ENCODE measurements at regions not wholly inside any gene's neighbourhood (a gene's known extent, or its start where the extent isn't known, plus 50 kb on each side); places are given as distances from the start of the nearest gene placed in this dataset.
"Not testable (repeated sequence)": the region's sequence is repeated elsewhere in the genome, so short reads cannot be mapped to it uniquely, and the experiment has no call there.

DNA sequence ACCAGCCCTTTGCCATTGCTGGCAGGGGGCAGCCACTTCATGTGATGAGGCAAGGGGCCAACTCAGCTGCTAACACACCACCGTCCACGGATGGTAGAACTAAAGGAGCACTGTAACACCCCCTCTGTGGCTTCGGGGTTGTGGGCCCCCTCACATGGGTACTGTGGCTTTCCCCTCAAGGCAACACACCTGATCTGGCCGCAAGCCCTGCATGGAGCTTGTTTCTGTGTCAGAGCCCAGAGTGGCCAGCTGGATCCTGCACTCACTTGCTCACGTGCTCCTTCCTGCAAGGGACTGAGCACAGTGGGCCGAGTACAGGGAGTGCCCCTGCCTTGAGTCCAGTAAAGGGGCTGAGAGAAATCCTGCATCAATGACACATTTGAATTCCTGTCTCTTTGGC, 507.4 kb upstream of the SMC2 start:
- ChIA-PET CTCF (no interaction called here), POLR2A (no interaction called here)
- no peaks in the 10 kb centered on the region for H3K4me1 ChIP-seq (ENCODE audit: control insufficient read depth, insufficient read depth, low read length)
- no peak overlapping the region for H3K4me3 ChIP-seq (ENCODE audit: low read depth, low read length)
- H3K27ac ChIP-seq (ENCODE audit: extremely low read depth, low read depth, low read length), result no peak overlapping the region
- H3K9me3 ChIP-seq (ENCODE audit: control insufficient read depth, insufficient read depth, low read depth, low read length), result no peaks in the 10 kb centered on the region
- no peak for TF ChIP-seq ZNF335 (tag by site-specific recombination; conservative IDR thresholded peaks at IDR 0.05)
- TF ChIP-seq, protein P1, sequence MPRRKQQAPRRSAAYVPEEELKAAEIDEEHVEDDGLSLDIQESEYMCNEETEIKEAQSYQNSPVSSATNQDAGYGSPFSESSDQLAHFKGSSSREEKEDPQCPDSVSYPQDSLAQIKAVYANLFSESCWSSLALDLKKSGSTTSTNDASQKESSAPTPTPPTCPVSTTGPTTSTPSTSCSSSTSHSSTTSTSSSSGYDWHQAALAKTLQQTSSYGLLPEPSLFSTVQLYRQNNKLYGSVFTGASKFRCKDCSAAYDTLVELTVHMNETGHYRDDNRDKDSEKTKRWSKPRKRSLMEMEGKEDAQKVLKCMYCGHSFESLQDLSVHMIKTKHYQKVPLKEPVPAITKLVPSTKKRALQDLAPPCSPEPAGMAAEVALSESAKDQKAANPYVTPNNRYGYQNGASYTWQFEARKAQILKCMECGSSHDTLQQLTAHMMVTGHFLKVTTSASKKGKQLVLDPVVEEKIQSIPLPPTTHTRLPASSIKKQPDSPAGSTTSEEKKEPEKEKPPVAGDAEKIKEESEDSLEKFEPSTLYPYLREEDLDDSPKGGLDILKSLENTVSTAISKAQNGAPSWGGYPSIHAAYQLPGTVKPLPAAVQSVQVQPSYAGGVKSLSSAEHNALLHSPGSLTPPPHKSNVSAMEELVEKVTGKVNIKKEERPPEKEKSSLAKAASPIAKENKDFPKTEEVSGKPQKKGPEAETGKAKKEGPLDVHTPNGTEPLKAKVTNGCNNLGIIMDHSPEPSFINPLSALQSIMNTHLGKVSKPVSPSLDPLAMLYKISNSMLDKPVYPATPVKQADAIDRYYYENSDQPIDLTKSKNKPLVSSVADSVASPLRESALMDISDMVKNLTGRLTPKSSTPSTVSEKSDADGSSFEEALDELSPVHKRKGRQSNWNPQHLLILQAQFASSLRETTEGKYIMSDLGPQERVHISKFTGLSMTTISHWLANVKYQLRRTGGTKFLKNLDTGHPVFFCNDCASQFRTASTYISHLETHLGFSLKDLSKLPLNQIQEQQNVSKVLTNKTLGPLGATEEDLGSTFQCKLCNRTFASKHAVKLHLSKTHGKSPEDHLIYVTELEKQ (tag by site-specific recombination; IDR thresholded peaks at IDR 0.05; ENCODE audit: borderline replicate concordance), result no peak
- H3K36me3 ChIP-seq (ENCODE audit: control insufficient read depth in 2 of 2, insufficient read depth in 1 of 2, low read length in 2 of 2), result no peaks in the 10 kb centered on the region

DNA sequence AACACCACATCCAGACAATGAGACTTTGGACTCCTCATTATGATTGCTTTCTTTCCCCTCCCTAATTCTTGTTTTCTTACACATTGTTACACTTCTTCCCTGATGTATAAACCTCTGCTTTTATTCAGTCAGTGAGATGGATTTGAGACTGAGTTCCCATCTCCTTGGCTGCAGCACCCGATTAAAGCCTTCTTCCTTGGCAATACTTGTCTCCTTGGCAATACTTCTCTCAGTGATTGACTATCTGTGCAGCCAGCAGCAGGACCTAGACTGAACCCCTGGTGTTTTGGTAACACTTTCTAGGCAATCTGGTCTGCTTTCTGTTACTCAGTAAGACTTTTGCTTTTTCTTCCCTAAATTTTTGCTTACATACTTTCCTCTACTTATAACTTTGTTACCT, 492.8 kb upstream of the SMC2 start:
- H3K4me3 ChIP-seq (ENCODE audit: low read depth, low read length), result no peak overlapping the region
- ChIA-PET CTCF (interaction anchor here (0.6 kb wide), 1 partner anchor 669 kb away, joined by 4 read pairs; no protein-coding TSS in a partner anchor), POLR2A (no interaction called here)
- H3K36me3 ChIP-seq (ENCODE audit: control insufficient read depth in 2 of 2, insufficient read depth in 1 of 2, low read length in 2 of 2), result no peaks in the 10 kb centered on the region
- H3K4me1 ChIP-seq (ENCODE audit: control insufficient read depth, insufficient read depth, low read length), result no peaks in the 10 kb centered on the region
- no peaks in the 10 kb centered on the region for H3K9me3 ChIP-seq (ENCODE audit: control insufficient read depth, insufficient read depth, low read depth, low read length)
- TF ChIP-seq FEZF1 (tag by site-specific recombination; IDR thresholded peaks at IDR 0.05), result no peak
- no peak for TF ChIP-seq ZNF670 (tag by site-specific recombination; IDR thresholded peaks at IDR 0.05; ENCODE audit: low read depth)
- TF ChIP-seq, protein P2, sequence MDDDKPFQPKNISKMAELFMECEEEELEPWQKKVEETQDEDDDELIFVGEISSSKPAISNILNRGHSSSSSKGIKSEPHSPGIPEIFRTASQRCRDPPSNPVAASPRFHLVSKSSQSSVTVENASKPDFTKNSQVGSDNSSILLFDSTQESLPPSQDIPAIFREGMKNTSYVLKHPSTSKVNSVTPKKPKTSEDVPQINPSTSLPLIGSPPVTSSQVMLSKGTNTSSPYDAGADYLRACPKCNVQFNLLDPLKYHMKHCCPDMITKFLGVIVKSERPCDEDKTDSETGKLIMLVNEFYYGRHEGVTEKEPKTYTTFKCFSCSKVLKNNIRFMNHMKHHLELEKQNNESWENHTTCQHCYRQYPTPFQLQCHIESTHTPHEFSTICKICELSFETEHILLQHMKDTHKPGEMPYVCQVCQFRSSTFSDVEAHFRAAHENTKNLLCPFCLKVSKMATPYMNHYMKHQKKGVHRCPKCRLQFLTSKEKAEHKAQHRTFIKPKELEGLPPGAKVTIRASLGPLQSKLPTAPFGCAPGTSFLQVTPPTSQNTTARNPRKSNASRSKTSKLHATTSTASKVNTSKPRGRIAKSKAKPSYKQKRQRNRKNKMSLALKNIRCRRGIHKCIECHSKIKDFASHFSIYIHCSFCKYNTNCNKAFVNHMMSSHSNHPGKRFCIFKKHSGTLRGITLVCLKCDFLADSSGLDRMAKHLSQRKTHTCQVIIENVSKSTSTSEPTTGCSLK (tag by site-specific recombination; IDR thresholded peaks at IDR 0.05), result no peak
- TF ChIP-seq ZNF266 (tag by site-specific recombination; IDR thresholded peaks at IDR 0.05; ENCODE audit: low read depth), result no peak
- no peak for TF ChIP-seq GLIS2 (tag by site-specific recombination; IDR thresholded peaks at IDR 0.05)
- no peak for TF ChIP-seq ZNF175 (tag by site-specific recombination; IDR thresholded peaks at IDR 0.05)
- TF ChIP-seq PRDM1 (tag by site-specific recombination; IDR thresholded peaks at IDR 0.05), result no peak
- TF ChIP-seq ZNF544 (tag by site-specific recombination; IDR thresholded peaks at IDR 0.05), result no peak
- no peak for TF ChIP-seq ZNF394 (tag by site-specific recombination; IDR thresholded peaks at IDR 0.05; ENCODE audit: borderline replicate concordance)
- no peak for TF ChIP-seq ZNF138 (tag by site-specific recombination; IDR thresholded peaks at IDR 0.05; ENCODE audit: borderline replicate concordance)
- TF ChIP-seq, protein P3, sequence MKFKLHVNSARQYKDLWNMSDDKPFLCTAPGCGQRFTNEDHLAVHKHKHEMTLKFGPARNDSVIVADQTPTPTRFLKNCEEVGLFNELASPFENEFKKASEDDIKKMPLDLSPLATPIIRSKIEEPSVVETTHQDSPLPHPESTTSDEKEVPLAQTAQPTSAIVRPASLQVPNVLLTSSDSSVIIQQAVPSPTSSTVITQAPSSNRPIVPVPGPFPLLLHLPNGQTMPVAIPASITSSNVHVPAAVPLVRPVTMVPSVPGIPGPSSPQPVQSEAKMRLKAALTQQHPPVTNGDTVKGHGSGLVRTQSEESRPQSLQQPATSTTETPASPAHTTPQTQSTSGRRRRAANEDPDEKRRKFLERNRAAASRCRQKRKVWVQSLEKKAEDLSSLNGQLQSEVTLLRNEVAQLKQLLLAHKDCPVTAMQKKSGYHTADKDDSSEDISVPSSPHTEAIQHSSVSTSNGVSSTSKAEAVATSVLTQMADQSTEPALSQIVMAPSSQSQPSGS (tag by site-specific recombination; IDR thresholded peaks at IDR 0.05; ENCODE audit: low read depth), result no peak
- no peak for TF ChIP-seq ZNF530 (tag by site-specific recombination; IDR thresholded peaks at IDR 0.05; ENCODE audit: low read depth)
- TF ChIP-seq, protein P4, sequence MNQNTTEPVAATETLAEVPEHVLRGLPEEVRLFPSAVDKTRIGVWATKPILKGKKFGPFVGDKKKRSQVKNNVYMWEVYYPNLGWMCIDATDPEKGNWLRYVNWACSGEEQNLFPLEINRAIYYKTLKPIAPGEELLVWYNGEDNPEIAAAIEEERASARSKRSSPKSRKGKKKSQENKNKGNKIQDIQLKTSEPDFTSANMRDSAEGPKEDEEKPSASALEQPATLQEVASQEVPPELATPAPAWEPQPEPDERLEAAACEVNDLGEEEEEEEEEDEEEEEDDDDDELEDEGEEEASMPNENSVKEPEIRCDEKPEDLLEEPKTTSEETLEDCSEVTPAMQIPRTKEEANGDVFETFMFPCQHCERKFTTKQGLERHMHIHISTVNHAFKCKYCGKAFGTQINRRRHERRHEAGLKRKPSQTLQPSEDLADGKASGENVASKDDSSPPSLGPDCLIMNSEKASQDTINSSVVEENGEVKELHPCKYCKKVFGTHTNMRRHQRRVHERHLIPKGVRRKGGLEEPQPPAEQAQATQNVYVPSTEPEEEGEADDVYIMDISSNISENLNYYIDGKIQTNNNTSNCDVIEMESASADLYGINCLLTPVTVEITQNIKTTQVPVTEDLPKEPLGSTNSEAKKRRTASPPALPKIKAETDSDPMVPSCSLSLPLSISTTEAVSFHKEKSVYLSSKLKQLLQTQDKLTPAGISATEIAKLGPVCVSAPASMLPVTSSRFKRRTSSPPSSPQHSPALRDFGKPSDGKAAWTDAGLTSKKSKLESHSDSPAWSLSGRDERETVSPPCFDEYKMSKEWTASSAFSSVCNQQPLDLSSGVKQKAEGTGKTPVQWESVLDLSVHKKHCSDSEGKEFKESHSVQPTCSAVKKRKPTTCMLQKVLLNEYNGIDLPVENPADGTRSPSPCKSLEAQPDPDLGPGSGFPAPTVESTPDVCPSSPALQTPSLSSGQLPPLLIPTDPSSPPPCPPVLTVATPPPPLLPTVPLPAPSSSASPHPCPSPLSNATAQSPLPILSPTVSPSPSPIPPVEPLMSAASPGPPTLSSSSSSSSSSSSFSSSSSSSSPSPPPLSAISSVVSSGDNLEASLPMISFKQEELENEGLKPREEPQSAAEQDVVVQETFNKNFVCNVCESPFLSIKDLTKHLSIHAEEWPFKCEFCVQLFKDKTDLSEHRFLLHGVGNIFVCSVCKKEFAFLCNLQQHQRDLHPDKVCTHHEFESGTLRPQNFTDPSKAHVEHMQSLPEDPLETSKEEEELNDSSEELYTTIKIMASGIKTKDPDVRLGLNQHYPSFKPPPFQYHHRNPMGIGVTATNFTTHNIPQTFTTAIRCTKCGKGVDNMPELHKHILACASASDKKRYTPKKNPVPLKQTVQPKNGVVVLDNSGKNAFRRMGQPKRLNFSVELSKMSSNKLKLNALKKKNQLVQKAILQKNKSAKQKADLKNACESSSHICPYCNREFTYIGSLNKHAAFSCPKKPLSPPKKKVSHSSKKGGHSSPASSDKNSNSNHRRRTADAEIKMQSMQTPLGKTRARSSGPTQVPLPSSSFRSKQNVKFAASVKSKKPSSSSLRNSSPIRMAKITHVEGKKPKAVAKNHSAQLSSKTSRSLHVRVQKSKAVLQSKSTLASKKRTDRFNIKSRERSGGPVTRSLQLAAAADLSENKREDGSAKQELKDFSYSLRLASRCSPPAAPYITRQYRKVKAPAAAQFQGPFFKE (tag by site-specific recombination; IDR thresholded peaks at IDR 0.05; ENCODE audit: borderline replicate concordance), result no peak
- no peak for TF ChIP-seq ZBTB21 (tag by site-specific recombination; IDR thresholded peaks at IDR 0.05)
- TF ChIP-seq, protein P5, sequence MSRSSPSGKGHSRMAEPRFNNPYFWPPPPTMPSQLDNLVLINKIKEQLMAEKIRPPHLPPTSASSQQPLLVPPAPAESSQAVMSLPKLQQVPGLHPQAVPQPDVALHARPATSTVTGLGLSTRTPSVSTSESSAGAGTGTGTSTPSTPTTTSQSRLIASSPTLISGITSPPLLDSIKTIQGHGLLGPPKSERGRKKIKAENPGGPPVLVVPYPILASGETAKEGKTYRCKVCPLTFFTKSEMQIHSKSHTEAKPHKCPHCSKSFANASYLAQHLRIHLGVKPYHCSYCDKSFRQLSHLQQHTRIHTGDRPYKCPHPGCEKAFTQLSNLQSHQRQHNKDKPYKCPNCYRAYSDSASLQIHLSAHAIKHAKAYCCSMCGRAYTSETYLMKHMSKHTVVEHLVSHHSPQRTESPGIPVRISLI (tag by site-specific recombination; IDR thresholded peaks at IDR 0.05), result no peak
- H3K27ac ChIP-seq (ENCODE audit: extremely low read depth, low read depth, low read length), result no peak overlapping the region

DNA sequence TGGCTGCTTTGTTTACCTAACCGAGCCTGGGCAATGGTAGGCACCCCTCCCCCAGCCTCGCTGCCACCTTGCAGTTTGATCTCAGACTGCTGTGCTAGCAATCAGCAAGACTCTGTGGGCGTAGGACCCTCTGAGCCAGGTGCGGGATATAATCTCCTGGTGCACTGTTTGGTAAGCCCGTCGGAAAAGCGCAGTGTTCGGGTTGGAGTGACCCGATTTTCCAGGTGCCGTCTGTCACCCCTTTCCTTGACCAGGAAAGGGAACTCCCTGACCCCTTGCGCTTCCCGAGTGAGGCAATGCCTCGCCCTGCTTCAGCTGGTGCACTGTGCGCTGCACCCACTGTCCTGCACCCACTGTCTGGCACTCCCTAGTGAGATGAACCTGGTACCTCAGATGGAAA, 482.2 kb upstream of the SMC2 start:
- POLR2A ChIA-PET; H3K27ac ChIP-seq (ENCODE audit: extremely low read depth, low read depth, low read length); H3K4me1 ChIP-seq (ENCODE audit: control insufficient read depth, insufficient read depth, low read length); H3K9me3 ChIP-seq (ENCODE audit: control insufficient read depth, insufficient read depth, low read depth, low read length); H3K36me3 ChIP-seq (ENCODE audit: control insufficient read depth in 2 of 2, insufficient read depth in 1 of 2, low read length in 2 of 2); CTCF ChIA-PET; H3K4me3 ChIP-seq (ENCODE audit: low read depth, low read length): not testable (repeated sequence)
